Common myeloid progenitor, CD34-positive (primary cell): ENCODE measurements at regions not wholly inside any gene's neighbourhood (a gene's known extent, or its start where the extent isn't known, plus 50 kb on each side); places are given as distances from the start of the nearest gene placed in this dataset.
"Not testable (repeated sequence)": the region's sequence is repeated elsewhere in the genome, so short reads cannot be mapped to it uniquely, and the experiment has no call there.

Experiments
- CTCF ChIA-PET: fragments of 350-600 bp; sonication (Branson Sonifier 250); formaldehyde crosslinking; loops from one replicate; lab custom pipeline; 2021; ENCODE audit warnings: antibody characterized with exemption; lab: Charles Lee
- POLR2A ChIA-PET: fragments of 350-600 bp; sonication (Branson Sonifier 250); formaldehyde crosslinking; loops from one replicate; lab custom pipeline; 2021; ENCODE audit warnings: antibody characterized with exemption; lab: Charles Lee
- DNase-seq, 3 donors: peaks; one replicate each; pipeline versions ENCODE4 v3.0.0 to v3.0.0-alpha.2; 2013
- H3K27ac ChIP-seq, 2 experiments: 1 replicate in 1 of 2; 2 replicates in 1 of 2; pipeline ENCODE4 v1.7.0; 2013; ENCODE audit warnings: inconsistent platforms in 2 of 2, low read length in 2 of 2, mild to moderate bottlenecking in 2 of 2, low read depth in 1 of 2, moderate library complexity in 1 of 2; ENCODE audit not compliant: severe bottlenecking in 2 of 2, insufficient read depth in 1 of 2, poor library complexity in 1 of 2
- H3K27me3 ChIP-seq, 5 experiments: replicated peaks in 2 of 5; 1 replicate in 3 of 5; 2 replicates in 2 of 5; pipeline versions ENCODE4 v1.6.1 to v1.7.0; 2013; ENCODE audit warnings: low read length in 4 of 5, mild to moderate bottlenecking in 2 of 5, moderate library complexity in 2 of 5, inconsistent platforms in 1 of 5; ENCODE audit not compliant: insufficient read depth in 5 of 5, control insufficient read depth in 4 of 5
- H3K36me3 ChIP-seq, 4 experiments: 1 replicate in 2 of 4; 2 replicates in 2 of 4; pipeline versions ENCODE4 v1.6.1 to v1.7.0; 2013; ENCODE audit warnings: low read length in 3 of 4, control low read depth in 1 of 4, mild to moderate bottlenecking in 1 of 4; ENCODE audit not compliant: control insufficient read depth in 4 of 4, insufficient read depth in 4 of 4
- H3K4me1 ChIP-seq, 4 experiments: 1 replicate in 3 of 4; 2 replicates in 1 of 4; pipeline versions ENCODE4 v1.6.1 to v1.7.1; 2013; ENCODE audit warnings: low read length in 3 of 4, mild to moderate bottlenecking in 3 of 4, control low read depth in 1 of 4, inconsistent platforms in 1 of 4, moderate library complexity in 1 of 4; ENCODE audit not compliant: control insufficient read depth in 4 of 4, insufficient read depth in 4 of 4; ENCODE audit errors: control extremely low read depth in 1 of 4
- H3K4me3 ChIP-seq, 7 experiments: 1 replicate in 4 of 7; 2 replicates in 3 of 7; pipeline versions ENCODE4 v1.5.1 to v1.7.0; 2013; ENCODE audit warnings: mild to moderate bottlenecking in 7 of 7, low read length in 6 of 7, moderate library complexity in 6 of 7, inconsistent platforms in 2 of 7, low read depth in 2 of 7, control low read depth in 1 of 7; ENCODE audit not compliant: insufficient read depth in 4 of 7, control insufficient read depth in 1 of 7; ENCODE audit errors: extremely low read depth in 1 of 7
- H3K9me3 ChIP-seq, 5 experiments: 1 replicate in 4 of 5; 2 replicates in 1 of 5; pipeline versions ENCODE4 v1.6.1 to v1.7.1; 2013; ENCODE audit warnings: low read length in 4 of 5, mild to moderate bottlenecking in 2 of 5, inconsistent platforms in 1 of 5, low read depth in 1 of 5, moderate library complexity in 1 of 5; ENCODE audit not compliant: control insufficient read depth in 4 of 5, insufficient read depth in 2 of 5; ENCODE audit errors: control extremely low read depth in 1 of 5
- whole genome bisulfite sequencing: methylation state at CpG from one replicate; pipeline ENCODE4 v1.1.5; 2013; ENCODE audit not compliant: insufficient coverage; 5-methylcytosine and 5-hydroxymethylcytosine counted together

GRCh38 chr5:167936022-167936421, 355.4 kb upstream of the WWC1 start:
- peaks cover 6 to 14% (median 10%) of the 10 kb centered on the region in 4 experiments for H3K4me1 ChIP-seq
- ChIA-PET POLR2A (no interaction called here), CTCF (no interaction called here)
- H3K4me3 ChIP-seq, result no peak overlapping the region
- H3K36me3 ChIP-seq, result no peaks in the 10 kb centered on the region
- no peaks in the 10 kb centered on the region for H3K27me3 ChIP-seq
- DNase-seq, result no peak
- no peaks in the 10 kb centered on the region for H3K9me3 ChIP-seq
- H3K27ac ChIP-seq, result no peak overlapping the region
- 100% methylated on average over 2 of the region's 4 CpGs for WGBS

GRCh38 chr5:167936944-167937634, 354.4 kb upstream of the WWC1 start:
- Histone ChIP-seq H3K27me3 (no peaks in the 10 kb centered on the region), H3K27ac (no peak overlapping the region), H3K9me3 (no peaks in the 10 kb centered on the region), H3K36me3 (no peaks in the 10 kb centered on the region), H3K4me3 (peak overlapping the region in 1 of 7 experiments; percentile 23), H3K4me1 (peaks cover 6 to 14% (median 10%) of the 10 kb centered on the region in 4 experiments)
- 94% methylated on average over 2 of the region's 6 CpGs for WGBS
- ChIA-PET POLR2A (interaction anchor here (0.6 kb wide), 2 partner anchors 140 to 1288 kb away, joined by 3 to 4 read pairs; no protein-coding TSS in a partner anchor), CTCF (no interaction called here)
- no peak for DNase-seq

GRCh38 chr5:167937635-167937998, 353.8 kb upstream of the WWC1 start:
- no peaks in the 10 kb centered on the region for H3K36me3 ChIP-seq
- H3K27me3 ChIP-seq, result no peaks in the 10 kb centered on the region
- no peak overlapping the region for H3K27ac ChIP-seq
- ChIA-PET CTCF (no interaction called here), POLR2A (interaction anchor here (0.6 kb wide), 1 partner anchor 139 kb away, joined by 4 read pairs; no protein-coding TSS in a partner anchor)
- peak overlapping the region in 1 of 7 experiments; percentile 23 for H3K4me3 ChIP-seq
- peaks cover 6 to 14% (median 10%) of the 10 kb centered on the region in 4 experiments for H3K4me1 ChIP-seq
- peak; percentile 56 to 84 (median 82) for DNase-seq
- 40% methylated on average over 5 of the region's 8 CpGs for WGBS
- no peaks in the 10 kb centered on the region for H3K9me3 ChIP-seq

GRCh38 chr5:167939686-167940085, 351.8 kb upstream of the WWC1 start:
- H3K27me3 ChIP-seq, result no peaks in the 10 kb centered on the region
- H3K9me3 ChIP-seq, result no peaks in the 10 kb centered on the region
- peaks cover 6 to 14% (median 10%) of the 10 kb centered on the region in 4 experiments for H3K4me1 ChIP-seq
- no peak overlapping the region for H3K4me3 ChIP-seq
- CTCF ChIA-PET, result no interaction called here
- POLR2A ChIA-PET, result no interaction called here
- H3K27ac ChIP-seq, result no peak overlapping the region
- 100% methylated on average over 4 of the region's 6 CpGs for WGBS
- no peak for DNase-seq
- no peaks in the 10 kb centered on the region for H3K36me3 ChIP-seq

GRCh38 chr5:167940911-167941310, 350.5 kb upstream of the WWC1 start:
- no peak for DNase-seq
- no peak overlapping the region for H3K27ac ChIP-seq
- H3K4me3 ChIP-seq, result no peak overlapping the region
- peaks cover 6 to 14% (median 10%) of the 10 kb centered on the region in 4 experiments for H3K4me1 ChIP-seq
- H3K27me3 ChIP-seq, result no peaks in the 10 kb centered on the region
- POLR2A ChIA-PET, result no interaction called here
- CTCF ChIA-PET, result no interaction called here
- 83% methylated on average over 1 of the region's 3 CpGs for WGBS
- no peaks in the 10 kb centered on the region for H3K9me3 ChIP-seq
- H3K36me3 ChIP-seq, result no peaks in the 10 kb centered on the region

- peaks cover 6 to 18% (median 11%) of the 10 kb centered on the region in 4 experiments for H3K4me1 ChIP-seq
- H3K9me3 ChIP-seq, H3K27ac ChIP-seq, CTCF ChIA-PET, H3K27me3 ChIP-seq, H3K4me3 ChIP-seq, DNase-seq, H3K36me3 ChIP-seq, POLR2A ChIA-PET: not testable (repeated sequence)
- 100% methylated on average over 1 of the region's 2 CpGs for WGBS
Measured at GRCh38 chr5:167941556-167941955, 349.9 kb upstream of the WWC1 start.

GRCh38 chr5:167943343-167943742, 348.1 kb upstream of the WWC1 start:
- no peaks in the 10 kb centered on the region for H3K36me3 ChIP-seq
- no peak overlapping the region for H3K27ac ChIP-seq
- H3K27me3 ChIP-seq, result no peaks in the 10 kb centered on the region
- WGBS, result no CpG with 5 or more reads among the region's 1 CpG
- H3K4me1 ChIP-seq, result peaks cover 3 to 21% (median 14%) of the 10 kb centered on the region in 4 experiments
- no peak for DNase-seq
- ChIA-PET CTCF (interaction anchor here (1.8 kb wide), 1 partner anchor 10 kb away, joined by 4 read pairs; no protein-coding TSS in a partner anchor), POLR2A (no interaction called here)
- H3K9me3 ChIP-seq, result no peaks in the 10 kb centered on the region
- no peak overlapping the region for H3K4me3 ChIP-seq
